ENCODE measurements at regions not wholly inside any gene's neighbourhood (a gene's known extent, or its start where the extent isn't known, plus 50 kb on each side); places are given as distances from the start of the nearest gene placed in this dataset.
A peak's percentile ranks its signal among the peaks of the same experiment; 100 is the strongest.

DNA sequence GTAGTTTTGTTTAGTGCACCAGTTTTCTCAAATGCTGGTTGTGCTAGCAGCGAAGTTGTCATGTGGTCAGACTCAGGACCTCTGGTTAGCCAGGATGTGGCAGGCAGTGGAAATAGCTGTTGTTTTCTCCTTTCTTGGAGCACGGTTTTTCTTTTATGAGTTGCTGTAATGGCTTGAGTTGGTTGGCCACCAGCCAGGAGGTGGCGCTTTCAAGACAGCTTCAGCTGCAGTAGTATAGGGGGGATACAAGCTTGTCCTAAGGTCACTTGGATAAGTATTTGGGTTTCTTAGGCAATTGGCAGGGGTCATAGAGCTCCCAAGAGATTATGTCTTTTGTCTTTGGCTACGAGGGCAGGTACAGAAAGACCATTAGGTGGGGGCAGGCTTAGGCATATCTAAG lies 274.2 kb upstream of the TARS1 start:
- no peaks in the 10 kb centered on the region for H4K20me1 ChIP-seq (replicated peaks; ENCODE audit: control insufficient read depth, extremely low read depth, insufficient read depth, low read length)
- intact Hi-C loops (cut with micrococcal nuclease) = loop anchor here (5.0 kb wide), 1 partner anchor 91 kb away; no protein-coding TSS in a partner anchor
- H3K4me2 ChIP-seq (ENCODE audit: insufficient read depth, low read length) = no peak overlapping the region
- no peaks in the 10 kb centered on the region for H3K79me2 ChIP-seq (ENCODE audit: control insufficient read depth, insufficient read depth, low read length)
- DNase-seq (ENCODE audit: low read depth, low spot score) (peak; percentile 17), FAIRE-seq (no peak)
- dilution Hi-C loops (cut with MboI; ENCODE audit: extremely low pct_ligation_motif_present, low sequenced_read_pairs) = no loop called here
- no peak overlapping the region for H2AFZ ChIP-seq (ENCODE audit: low read depth, low read length)
- ChIA-PET POLR2A (no interaction called here), CTCF (interaction anchor here (1.3 to 2.3 kb wide), 6 partner anchors 14 to 213 kb away, joined by 4 to 14 read pairs (median 5); no protein-coding TSS in a partner anchor)
- no peaks in the 10 kb centered on the region for H3K9me3 ChIP-seq (replicated peaks; ENCODE audit: control insufficient read depth, insufficient read depth, low read length)
- no TSS peak for BruUV-seq (replicated peaks)
- H3K36me3 ChIP-seq (ENCODE audit: control insufficient read depth in 2 of 2, extremely low read depth in 1 of 2, insufficient read depth in 2 of 2, low read length in 2 of 2) = no peaks in the 10 kb centered on the region
- TF ChIP-seq, protein P1, sequence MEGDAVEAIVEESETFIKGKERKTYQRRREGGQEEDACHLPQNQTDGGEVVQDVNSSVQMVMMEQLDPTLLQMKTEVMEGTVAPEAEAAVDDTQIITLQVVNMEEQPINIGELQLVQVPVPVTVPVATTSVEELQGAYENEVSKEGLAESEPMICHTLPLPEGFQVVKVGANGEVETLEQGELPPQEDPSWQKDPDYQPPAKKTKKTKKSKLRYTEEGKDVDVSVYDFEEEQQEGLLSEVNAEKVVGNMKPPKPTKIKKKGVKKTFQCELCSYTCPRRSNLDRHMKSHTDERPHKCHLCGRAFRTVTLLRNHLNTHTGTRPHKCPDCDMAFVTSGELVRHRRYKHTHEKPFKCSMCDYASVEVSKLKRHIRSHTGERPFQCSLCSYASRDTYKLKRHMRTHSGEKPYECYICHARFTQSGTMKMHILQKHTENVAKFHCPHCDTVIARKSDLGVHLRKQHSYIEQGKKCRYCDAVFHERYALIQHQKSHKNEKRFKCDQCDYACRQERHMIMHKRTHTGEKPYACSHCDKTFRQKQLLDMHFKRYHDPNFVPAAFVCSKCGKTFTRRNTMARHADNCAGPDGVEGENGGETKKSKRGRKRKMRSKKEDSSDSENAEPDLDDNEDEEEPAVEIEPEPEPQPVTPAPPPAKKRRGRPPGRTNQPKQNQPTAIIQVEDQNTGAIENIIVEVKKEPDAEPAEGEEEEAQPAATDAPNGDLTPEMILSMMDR (IDR thresholded peaks at IDR 0.05; ENCODE audit: extremely low read depth in 1 of 2, insufficient read depth in 1 of 2, low read depth in 1 of 2, low read length in 2 of 2) = no peak
- TF ChIP-seq, protein P2, sequence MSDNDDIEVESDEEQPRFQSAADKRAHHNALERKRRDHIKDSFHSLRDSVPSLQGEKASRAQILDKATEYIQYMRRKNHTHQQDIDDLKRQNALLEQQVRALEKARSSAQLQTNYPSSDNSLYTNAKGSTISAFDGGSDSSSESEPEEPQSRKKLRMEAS (IDR thresholded peaks at IDR 0.05; ENCODE audit: insufficient read depth, insufficient read length) = no peak
- TF ChIP-seq EZH2 (IDR thresholded peaks at IDR 0.05; ENCODE audit: borderline replicate concordance, low read depth, low read length, severe bottlenecking) (no peak), FOS (IDR thresholded peaks at IDR 0.05; ENCODE audit: borderline replicate concordance, insufficient read depth, low read length) (no peak)
- no peak overlapping the region for H3K9ac ChIP-seq (replicated peaks; ENCODE audit: extremely low read depth, insufficient read depth, low read length)
- H3K4me3 ChIP-seq (replicated peaks in 1 of 3; ENCODE audit: insufficient read depth in 1 of 3, low read depth in 1 of 3, low read length in 3 of 3) = no peak overlapping the region
- no peaks in the 10 kb centered on the region for H3K27me3 ChIP-seq (ENCODE audit: control insufficient read depth in 2 of 2, insufficient read depth in 2 of 2, low read length in 2 of 2)
- H3K9me1 ChIP-seq (replicated peaks; ENCODE audit: control insufficient read depth, extremely low read depth, insufficient read depth, low read length) = no peaks in the 10 kb centered on the region
- no peak overlapping the region for H3K27ac ChIP-seq (ENCODE audit: insufficient read depth, low read depth, low read length)
- H3K4me1 ChIP-seq (ENCODE audit: control insufficient read depth, extremely low read depth, insufficient read depth, low read length) = no peaks in the 10 kb centered on the region

DNA sequence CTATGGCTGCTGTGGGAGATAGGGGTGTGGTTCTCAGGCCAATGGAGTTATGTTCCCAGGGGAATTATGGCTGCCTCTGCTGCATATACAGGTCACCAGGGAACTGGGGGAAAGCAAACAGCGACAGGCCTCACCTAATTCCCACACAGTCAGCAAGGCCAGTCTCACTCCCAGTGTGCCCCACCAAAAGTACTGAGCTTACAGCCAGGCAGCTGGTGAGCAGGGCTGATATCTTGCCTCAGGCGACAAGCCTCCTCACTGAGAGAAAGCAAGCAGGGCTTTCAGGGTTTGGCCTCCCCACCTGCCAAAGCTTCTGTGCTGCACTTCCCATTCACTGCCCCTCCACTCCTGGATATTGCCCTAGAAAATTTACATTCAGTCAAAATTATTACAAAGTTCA lies 273.8 kb upstream of the TARS1 start:
- Histone ChIP-seq H3K9me1 (replicated peaks; ENCODE audit: control insufficient read depth, extremely low read depth, insufficient read depth, low read length) (no peaks in the 10 kb centered on the region), H3K27ac (ENCODE audit: insufficient read depth, low read depth, low read length) (no peak overlapping the region), H3K9me3 (replicated peaks; ENCODE audit: control insufficient read depth, insufficient read depth, low read length) (no peaks in the 10 kb centered on the region), H3K4me2 (ENCODE audit: insufficient read depth, low read length) (no peak overlapping the region), H3K4me3 (replicated peaks in 1 of 3; ENCODE audit: insufficient read depth in 1 of 3, low read depth in 1 of 3, low read length in 3 of 3) (no peak overlapping the region), H3K36me3 (ENCODE audit: control insufficient read depth in 2 of 2, extremely low read depth in 1 of 2, insufficient read depth in 2 of 2, low read length in 2 of 2) (no peaks in the 10 kb centered on the region), H3K4me1 (ENCODE audit: control insufficient read depth, extremely low read depth, insufficient read depth, low read length) (no peaks in the 10 kb centered on the region), H3K27me3 (ENCODE audit: control insufficient read depth in 2 of 2, insufficient read depth in 2 of 2, low read length in 2 of 2) (no peaks in the 10 kb centered on the region), H4K20me1 (replicated peaks; ENCODE audit: control insufficient read depth, extremely low read depth, insufficient read depth, low read length) (no peaks in the 10 kb centered on the region), H3K9ac (replicated peaks; ENCODE audit: extremely low read depth, insufficient read depth, low read length) (no peak overlapping the region), H3K79me2 (ENCODE audit: control insufficient read depth, insufficient read depth, low read length) (no peaks in the 10 kb centered on the region), H2AFZ (ENCODE audit: low read depth, low read length) (no peak overlapping the region)
- intact Hi-C loops (cut with micrococcal nuclease) = loop anchor here (5.0 kb wide), 1 partner anchor 90 kb away; no protein-coding TSS in a partner anchor
- DNase-seq (ENCODE audit: low read depth, low spot score) = no peak
- FAIRE-seq = no peak
- POLR2A ChIA-PET = no interaction called here
- dilution Hi-C loops (cut with MboI; ENCODE audit: extremely low pct_ligation_motif_present, low sequenced_read_pairs) = no loop called here
- CTCF ChIA-PET = interaction anchor here (1.3 to 2.3 kb wide), 6 partner anchors 14 to 213 kb away, joined by 4 to 14 read pairs (median 5); no protein-coding TSS in a partner anchor
- no peak for TF ChIP-seq EZH2 (IDR thresholded peaks at IDR 0.05; ENCODE audit: borderline replicate concordance, low read depth, low read length, severe bottlenecking)
- no peak for TF ChIP-seq JUN (IDR thresholded peaks at IDR 0.05; ENCODE audit: borderline replicate concordance, insufficient read depth, insufficient read length, low read depth)
- TF ChIP-seq, protein P1 (IDR thresholded peaks at IDR 0.05; ENCODE audit: extremely low read depth in 1 of 2, insufficient read depth in 1 of 2, low read depth in 1 of 2, low read length in 2 of 2) = no peak
- no peak for TF ChIP-seq MYC (IDR thresholded peaks at IDR 0.05; ENCODE audit: low read depth, low read length)
- TF ChIP-seq POLR2AphosphoS5 (IDR thresholded peaks at IDR 0.05; ENCODE audit: insufficient read depth, low read depth, low read length) = no peak
- no peak for TF ChIP-seq POLR2A (IDR thresholded peaks at IDR 0.05; ENCODE audit: low read depth, low read length)
- TF ChIP-seq, protein P2 (IDR thresholded peaks at IDR 0.05; ENCODE audit: insufficient read depth, insufficient read length) = no peak
- TF ChIP-seq FOS (IDR thresholded peaks at IDR 0.05; ENCODE audit: borderline replicate concordance, insufficient read depth, low read length) = no peak
- no peak for TF ChIP-seq GATA2 (IDR thresholded peaks at IDR 0.05; ENCODE audit: insufficient read depth, insufficient read length, low read depth, low read length)
- BruUV-seq (replicated peaks) = no TSS peak

All from endothelial cell of umbilical vein (primary cell).